GM12872 (cell line): ENCODE measurements at regions not wholly inside any gene's neighbourhood (a gene's known extent, or its start where the extent isn't known, plus 50 kb on each side); places are given as distances from the start of the nearest gene placed in this dataset.

Source experiments
- TF ChIP-seq, protein P1 (sequence below): IDR thresholded peaks from 3 replicates; pipeline ENCODE4 v1.5.1; 2011; ENCODE audit warnings: low read depth, mild to moderate bottlenecking, low read length, moderate library complexity; ENCODE audit not compliant: insufficient read depth

- TF ChIP-seq, protein P1, sequence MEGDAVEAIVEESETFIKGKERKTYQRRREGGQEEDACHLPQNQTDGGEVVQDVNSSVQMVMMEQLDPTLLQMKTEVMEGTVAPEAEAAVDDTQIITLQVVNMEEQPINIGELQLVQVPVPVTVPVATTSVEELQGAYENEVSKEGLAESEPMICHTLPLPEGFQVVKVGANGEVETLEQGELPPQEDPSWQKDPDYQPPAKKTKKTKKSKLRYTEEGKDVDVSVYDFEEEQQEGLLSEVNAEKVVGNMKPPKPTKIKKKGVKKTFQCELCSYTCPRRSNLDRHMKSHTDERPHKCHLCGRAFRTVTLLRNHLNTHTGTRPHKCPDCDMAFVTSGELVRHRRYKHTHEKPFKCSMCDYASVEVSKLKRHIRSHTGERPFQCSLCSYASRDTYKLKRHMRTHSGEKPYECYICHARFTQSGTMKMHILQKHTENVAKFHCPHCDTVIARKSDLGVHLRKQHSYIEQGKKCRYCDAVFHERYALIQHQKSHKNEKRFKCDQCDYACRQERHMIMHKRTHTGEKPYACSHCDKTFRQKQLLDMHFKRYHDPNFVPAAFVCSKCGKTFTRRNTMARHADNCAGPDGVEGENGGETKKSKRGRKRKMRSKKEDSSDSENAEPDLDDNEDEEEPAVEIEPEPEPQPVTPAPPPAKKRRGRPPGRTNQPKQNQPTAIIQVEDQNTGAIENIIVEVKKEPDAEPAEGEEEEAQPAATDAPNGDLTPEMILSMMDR = no peak
These were observed 189.4 kb upstream of the PALMD start for GRCh38 chr1:99456536-99456935.

- TF ChIP-seq, protein P1 = no peak
These were observed 188.3 kb upstream of the PALMD start for GRCh38 chr1:99457381-99458165.

GRCh38 chr1:99461499-99461898 is 184.4 kb upstream of the PALMD start:
- TF ChIP-seq, protein P1 = no peak

GRCh38 chr1:99464738-99465137 is 181.2 kb upstream of the PALMD start:
- TF ChIP-seq, protein P1 = no peak

DNA sequence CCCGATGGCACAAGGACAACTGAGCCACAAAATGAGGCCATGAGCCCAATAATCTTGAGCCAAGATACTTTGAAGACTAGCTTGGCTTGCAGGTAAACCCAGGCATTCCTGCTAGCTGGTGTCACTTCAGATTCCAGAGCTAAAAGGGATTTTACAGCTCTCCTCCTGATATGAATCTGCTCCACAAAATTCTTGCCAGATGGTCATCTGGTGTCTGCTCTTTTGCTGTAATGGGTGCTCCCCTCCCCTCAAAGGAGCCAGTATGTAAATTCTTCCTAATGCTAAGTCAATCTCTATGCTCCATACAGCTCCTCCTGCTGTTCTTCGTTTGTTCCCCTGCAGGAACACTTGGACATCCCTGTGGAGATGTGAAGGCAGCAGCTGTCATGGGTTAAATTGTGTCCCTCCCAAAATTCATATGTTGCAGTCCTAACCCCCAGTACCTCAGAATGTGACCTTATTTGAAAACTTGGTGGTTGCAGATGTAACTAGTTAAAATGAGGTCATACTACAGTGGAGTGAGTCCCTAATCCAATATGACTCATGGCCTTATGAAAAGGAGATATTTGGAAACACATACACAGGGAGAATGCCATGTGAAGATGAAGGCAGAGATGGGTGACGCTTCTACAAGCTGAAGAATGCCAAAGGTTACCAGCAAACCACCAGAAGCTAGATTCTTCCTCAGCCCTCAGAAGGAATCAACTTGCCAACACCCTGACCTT is 180.6 kb upstream of the PALMD start:
- TF ChIP-seq, protein P1 = no peak

DNA sequence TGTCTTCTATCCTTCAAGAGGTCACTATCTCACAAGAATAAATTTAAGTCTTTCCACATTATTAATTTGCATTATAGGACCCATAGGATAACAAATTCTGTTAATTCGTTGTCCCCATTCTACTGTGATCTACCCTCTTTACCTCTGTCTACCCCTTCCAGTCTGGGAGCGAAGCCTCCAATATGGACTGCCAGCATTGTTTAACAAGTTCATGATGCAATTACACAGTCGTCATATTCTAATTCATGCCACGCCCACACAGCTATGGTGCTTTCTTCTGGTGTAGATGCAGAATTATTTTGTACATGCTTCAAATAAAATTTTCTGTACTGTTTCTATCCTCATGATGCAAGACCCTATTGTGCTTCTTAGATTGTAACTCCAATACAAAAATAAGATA is 178.3 kb upstream of the PALMD start:
- TF ChIP-seq, protein P1 = no peak

DNA sequence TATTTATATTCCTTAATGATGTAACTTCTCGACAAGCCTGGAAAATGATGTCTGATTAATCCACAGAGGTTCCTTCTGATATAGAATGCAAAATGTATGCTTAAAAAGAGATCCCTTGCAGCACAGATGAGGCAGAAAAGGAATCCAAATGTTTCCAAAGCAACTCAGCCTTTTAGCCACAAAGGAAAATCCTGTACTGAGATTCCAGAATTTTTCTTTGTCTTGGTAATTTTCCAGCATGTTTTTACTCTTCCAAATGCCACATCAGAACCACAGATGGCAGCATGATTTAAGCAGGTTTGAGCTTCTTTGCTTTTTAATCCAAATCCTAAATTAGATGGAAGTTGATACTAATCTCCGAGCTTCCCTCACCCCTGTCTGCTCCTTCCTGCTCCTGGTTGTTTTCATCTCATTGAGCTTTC is 176.4 kb upstream of the PALMD start:
- TF ChIP-seq, protein P1 = no peak
